Islet precursor cell (in vitro differentiated cells): ENCODE measurements at regions not wholly inside any gene's neighbourhood (a gene's known extent, or its start where the extent isn't known, plus 50 kb on each side); places are given as distances from the start of the nearest gene placed in this dataset.
"Not testable (repeated sequence)": the region's sequence is repeated elsewhere in the genome, so short reads cannot be mapped to it uniquely, and the experiment has no call there.

Experiments used
- DNase-seq: peaks from one replicate; pipeline ENCODE4 v3.0.0-alpha.2; 2018

GRCh38 chr3:185306286-185306685 is 52.4 kb upstream of the EHHADH start:
- DNase-seq: not testable (repeated sequence)

DNA sequence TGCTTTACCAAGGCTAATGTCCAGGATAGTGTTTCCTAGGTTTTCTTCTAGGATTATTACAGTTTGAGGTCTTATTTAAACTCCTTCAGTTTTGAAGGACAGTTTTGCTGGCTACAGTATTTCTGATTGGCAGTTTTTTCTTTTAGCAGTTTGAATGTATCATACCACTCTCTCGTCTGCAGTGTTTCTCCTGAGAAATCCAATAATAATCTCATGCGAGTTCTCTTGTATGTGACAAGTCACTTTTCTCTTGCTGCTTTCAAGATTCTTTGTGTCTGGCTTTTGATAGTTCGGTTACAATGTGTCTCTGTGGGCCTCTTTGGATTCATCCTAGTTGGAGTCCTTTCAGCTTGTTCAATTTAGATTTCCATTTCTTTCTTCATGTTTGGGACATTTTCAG is 53.0 kb upstream of the EHHADH start:
- DNase-seq: no peak

DNA sequence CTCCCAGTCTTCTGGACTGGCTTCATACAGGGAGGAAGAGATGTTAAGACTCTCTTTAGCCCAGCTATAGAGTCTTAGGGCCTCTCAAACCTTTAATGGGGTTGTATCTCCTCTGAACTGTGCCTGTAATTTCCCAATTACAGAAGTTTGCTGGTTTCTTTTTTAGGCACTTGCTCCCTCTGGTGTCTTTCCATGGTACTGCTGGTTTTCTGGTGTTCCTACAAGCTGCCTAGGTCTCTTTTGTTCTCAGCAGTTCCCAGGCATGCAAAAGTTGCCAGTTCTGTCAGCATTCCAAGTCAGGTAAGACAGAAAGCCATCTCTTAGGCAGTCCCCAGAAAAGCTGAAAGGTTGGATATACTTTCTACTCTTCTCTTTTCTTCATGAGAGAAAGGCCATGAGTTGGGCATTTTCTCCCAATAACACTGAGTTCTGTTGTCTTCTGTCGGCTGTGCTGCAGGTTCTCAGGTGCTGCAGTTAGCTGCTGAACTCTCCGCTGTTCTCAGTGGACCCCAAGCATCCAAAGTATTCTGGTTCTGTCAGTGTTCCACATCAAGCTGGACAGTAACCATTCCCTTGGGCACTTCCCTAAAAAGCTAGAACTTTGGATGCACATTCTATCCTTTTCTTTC is 54.4 kb upstream of the EHHADH start:
- DNase-seq: peak; percentile 80

DNA sequence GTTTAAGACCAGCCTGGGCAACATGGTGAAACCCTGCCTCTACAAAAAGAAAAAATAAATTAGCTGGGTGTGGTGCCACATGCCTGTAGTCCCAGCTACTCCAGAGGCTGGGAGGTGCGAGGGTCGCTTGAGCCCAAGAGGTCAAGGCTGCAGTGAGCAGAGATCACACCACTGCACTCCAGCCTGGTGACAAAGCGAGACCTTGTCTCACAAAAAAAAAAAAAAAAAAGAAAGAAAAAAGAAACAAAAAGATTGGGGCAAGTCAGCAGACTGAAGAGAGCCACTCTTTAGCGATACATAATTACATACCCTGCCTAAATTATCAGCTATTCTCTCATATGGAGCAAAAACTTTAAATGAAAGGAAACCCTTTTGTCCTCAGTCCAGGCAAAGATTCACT is 53.6 kb upstream of the MAP3K13 start:
- no peak for DNase-seq

DNA sequence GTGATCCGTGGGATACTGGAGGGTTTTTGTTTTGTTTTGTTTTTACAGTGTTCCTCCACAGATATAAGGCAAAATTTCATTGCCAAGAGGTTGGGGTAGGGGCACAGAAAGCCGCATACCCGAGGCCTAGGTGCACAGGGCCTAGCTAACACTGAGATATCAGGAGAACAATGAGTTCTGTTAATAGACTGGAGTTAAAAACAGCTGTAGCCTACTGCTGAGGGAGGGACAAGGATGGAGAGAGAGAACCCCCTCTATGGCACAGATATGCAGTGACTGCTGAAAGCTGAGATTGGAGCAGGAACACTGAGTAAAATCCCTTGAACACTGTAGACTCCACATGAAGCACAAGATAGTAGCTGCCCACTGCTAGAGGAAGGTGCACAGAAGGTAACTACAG is 53.1 kb upstream of the MAP3K13 start:
- no peak for DNase-seq

- no peak for DNase-seq
These were observed 50.9 kb upstream of the MAP3K13 start for GRCh38 chr3:185311991-185312390.
